ENCODE measurements at regions not wholly inside any gene's neighbourhood (a gene's known extent, or its start where the extent isn't known, plus 50 kb on each side); places are given as distances from the start of the nearest gene placed in this dataset.
"Not testable (repeated sequence)": the region's sequence is repeated elsewhere in the genome, so short reads cannot be mapped to it uniquely, and the experiment has no call there.

GRCh38 chr5:85517386-85517785 lies 1100.4 kb upstream of the COX7C start:
- in situ Hi-C loops (cut with HindIII; ENCODE audit: low sequenced_read_pairs): no loop called here

DNA sequence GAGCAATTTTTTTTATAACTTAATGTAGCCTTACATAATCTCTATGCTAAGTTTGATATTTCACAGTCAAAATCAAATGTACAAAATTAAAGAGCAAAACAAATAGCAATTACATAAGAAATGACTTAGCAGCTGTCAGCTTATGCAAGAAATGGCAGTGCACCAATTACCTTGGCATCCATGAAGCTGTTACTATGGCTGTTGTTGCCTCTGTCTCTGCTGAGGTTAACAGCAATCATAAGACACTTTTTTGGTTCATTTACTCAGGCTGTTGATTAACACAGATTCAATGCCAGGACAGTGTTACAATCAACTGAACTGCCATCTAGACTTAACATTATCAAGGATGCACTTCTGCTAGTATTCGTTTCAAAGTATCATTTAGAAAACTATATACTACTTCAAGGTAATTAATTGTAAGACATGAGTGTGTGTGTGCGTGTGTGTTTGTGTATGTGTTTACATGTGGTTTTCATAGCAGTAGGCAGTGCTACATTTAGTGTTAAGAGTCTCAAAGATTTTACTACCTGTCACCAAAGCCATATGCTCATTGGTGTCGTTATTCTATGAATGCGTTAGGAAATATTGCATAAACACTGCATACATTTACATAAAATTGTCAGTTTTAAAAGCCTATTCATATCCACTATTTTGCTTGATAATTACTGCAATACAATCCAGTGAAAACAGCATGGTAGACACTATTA lies 1084.2 kb upstream of the COX7C start:
- in situ Hi-C loops (cut with HindIII; ENCODE audit: low sequenced_read_pairs): no loop called here

DNA sequence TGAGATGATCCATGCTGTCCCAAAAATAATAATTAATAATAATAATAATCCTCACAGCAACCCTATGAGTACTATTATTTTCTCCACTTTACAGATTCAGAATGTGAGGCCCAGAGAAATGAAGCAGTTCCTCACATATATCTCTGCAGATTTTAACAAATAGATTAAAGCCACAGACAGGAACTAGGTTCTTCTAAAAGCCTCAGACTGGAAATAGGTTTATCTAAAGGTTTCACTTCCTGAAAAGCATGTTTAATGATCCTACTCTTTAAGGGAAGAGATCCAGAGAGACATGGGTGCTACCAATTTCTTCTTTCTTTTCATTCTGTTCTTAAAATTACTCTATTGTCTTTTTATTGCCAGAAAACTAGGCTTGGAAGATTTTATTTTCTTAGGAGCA lies 1079.4 kb upstream of the COX7C start:
- in situ Hi-C loops (cut with HindIII; ENCODE audit: low sequenced_read_pairs): no loop called here

GRCh38 chr5:85545129-85545528 lies 1072.6 kb upstream of the COX7C start:
- in situ Hi-C loops (cut with HindIII; ENCODE audit: low sequenced_read_pairs): no loop called here

- in situ Hi-C loops (cut with HindIII; ENCODE audit: low sequenced_read_pairs): no loop called here
Measured at GRCh38 chr5:85549229-85549628, 1068.5 kb upstream of the COX7C start.

DNA sequence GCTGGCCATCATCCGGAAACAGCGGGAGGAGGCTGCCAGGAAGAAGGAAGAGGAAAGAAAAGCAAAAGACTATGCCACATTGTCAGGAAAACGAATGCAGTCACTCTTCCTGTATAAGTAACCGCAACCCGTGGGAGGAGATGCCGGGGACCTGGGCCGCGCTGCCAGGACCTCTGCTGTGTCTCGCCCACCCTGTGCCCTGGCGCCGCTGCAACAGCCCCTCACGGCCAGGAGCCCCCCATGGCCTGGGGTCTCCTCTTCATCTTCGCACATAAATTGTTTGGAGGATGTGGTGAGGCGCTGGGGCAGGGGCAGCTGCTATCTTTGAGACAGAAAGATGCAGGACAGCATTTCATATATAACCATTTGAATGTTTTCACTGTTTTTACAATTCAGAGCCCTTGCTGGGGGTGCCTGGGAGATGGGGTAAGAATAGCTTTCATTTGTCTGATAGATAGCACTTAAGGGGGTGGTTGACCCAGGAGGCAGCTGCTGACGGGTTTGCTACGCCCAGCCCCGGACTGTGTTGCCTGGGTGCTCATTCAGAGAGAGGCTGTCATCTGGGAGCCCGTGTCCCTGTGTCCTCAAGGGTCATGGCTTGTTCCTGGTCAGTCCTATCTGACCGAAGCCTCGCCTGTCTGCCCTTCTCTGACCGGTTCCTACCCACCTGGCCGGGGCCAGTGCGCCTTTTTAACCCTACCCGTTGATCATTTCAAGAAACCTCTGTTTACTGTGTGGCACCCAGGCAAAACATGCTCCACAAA lies 1067.7 kb upstream of the COX7C start:
- in situ Hi-C loops (cut with HindIII; ENCODE audit: low sequenced_read_pairs): no loop called here

GRCh38 chr5:85556464-85556863 lies 1061.3 kb upstream of the COX7C start:
- in situ Hi-C loops (cut with HindIII; ENCODE audit: low sequenced_read_pairs): no loop called here

GRCh38 chr5:85576666-85577065 lies 1041.1 kb upstream of the COX7C start:
- in situ Hi-C loops (cut with HindIII; ENCODE audit: low sequenced_read_pairs): no loop called here

GRCh38 chr5:85587806-85588205 lies 1029.9 kb upstream of the COX7C start:
- in situ Hi-C loops (cut with HindIII; ENCODE audit: low sequenced_read_pairs): not testable (repeated sequence)

- in situ Hi-C loops (cut with HindIII; ENCODE audit: low sequenced_read_pairs): not testable (repeated sequence)
Measured at GRCh38 chr5:85588268-85588667, 1029.5 kb upstream of the COX7C start.

DNA sequence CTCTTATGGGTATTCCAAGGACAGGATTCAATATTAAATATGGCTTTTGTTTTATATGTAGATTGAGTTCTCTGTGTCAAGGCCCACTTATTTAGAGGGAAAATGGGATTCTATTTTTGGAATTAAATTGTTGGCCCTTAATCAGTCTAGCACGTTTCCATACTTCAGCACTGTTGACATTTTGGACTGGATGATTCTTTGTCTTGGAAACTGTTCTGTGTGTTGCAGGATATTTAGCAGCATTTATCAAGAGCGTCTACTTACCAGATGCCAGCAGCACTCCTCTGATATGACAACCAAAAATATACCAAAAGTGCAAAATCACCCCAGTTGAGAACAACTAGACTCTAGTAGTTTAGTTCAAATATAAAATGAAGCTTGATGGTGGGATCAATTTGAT lies 1027.0 kb upstream of the COX7C start:
- in situ Hi-C loops (cut with HindIII; ENCODE audit: low sequenced_read_pairs): no loop called here

DNA sequence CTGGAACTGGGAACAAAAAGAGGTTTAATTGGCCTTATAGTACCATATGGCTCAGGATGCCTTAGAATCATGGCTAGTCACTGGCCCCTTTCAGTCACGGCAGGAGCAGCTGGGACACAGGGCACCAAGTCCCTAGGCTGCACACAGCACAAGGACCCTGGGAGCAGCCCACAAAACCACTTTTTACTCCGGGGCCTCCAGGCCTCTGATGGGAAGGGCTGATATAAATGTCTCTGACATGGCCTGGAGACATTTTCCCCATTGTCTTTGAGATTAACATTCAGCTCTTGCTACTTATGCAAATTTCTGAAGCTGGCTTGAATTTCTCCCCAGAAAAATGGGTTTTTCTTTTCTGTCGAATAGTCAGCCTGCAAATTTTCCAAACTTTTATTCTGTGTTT lies 1026.4 kb upstream of the COX7C start:
- in situ Hi-C loops (cut with HindIII; ENCODE audit: low sequenced_read_pairs): no loop called here

DNA sequence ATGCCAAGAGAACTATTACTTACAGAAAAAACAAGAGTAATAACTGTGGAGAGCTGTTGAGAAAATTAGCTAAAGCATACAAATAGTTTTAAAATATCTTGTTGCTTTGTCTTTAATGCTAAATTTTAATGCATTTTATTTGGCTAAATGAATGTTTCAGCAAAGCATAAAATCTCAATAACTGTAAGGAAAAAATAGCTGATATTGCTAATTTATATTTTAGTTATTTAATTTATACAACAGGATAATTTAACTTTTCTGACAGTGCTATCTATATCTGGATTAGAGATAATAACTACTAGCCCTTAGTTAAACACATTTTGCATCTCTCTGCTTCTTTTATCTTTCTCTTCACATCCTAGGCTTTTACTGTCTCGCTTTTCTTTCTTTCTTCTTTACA lies 1014.9 kb upstream of the COX7C start:
- in situ Hi-C loops (cut with HindIII; ENCODE audit: low sequenced_read_pairs): no loop called here

DNA sequence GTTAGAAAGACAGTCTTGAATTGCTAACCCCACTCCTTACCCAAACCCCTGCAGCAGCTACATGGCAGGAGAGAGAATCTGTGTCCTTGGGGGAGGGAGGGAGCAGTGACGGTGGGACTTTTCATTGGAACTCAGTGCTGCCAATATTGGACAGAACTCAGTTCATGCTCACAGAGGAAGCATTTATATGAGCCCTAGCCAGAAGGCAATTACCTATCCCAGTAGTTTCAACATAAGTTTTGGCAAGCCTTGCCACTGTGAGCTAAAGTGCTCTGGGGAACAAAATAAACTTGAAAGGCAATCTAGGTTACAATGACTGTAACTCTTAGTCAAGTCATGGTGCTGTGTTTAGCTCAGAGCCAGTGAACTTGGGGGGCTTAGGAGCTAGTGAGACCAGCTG lies 1013.4 kb upstream of the COX7C start:
- in situ Hi-C loops (cut with HindIII; ENCODE audit: low sequenced_read_pairs): no loop called here

GRCh38 chr5:85604786-85605185 lies 1013.0 kb upstream of the COX7C start:
- in situ Hi-C loops (cut with HindIII; ENCODE audit: low sequenced_read_pairs): no loop called here

DNA sequence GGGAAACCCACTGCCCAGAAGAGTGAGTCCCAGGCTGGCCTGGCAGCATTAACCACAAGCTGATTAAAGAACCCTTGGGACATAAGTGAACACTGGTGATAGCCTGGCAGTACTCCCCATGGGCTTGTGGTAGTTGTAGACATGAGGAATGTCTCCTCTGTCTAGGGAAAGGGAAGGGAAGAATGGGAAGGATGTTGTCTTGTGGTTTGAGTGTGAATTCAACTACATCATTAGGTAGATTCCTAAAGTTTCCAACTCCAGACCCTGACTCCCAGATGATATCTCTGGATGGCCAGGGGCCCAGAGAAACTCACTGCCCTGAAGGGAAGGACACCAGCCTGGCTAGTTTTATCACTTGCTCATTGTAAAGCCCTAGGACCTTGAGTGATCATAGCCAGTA lies 1012.4 kb upstream of the COX7C start:
- in situ Hi-C loops (cut with HindIII; ENCODE audit: low sequenced_read_pairs): no loop called here

DNA sequence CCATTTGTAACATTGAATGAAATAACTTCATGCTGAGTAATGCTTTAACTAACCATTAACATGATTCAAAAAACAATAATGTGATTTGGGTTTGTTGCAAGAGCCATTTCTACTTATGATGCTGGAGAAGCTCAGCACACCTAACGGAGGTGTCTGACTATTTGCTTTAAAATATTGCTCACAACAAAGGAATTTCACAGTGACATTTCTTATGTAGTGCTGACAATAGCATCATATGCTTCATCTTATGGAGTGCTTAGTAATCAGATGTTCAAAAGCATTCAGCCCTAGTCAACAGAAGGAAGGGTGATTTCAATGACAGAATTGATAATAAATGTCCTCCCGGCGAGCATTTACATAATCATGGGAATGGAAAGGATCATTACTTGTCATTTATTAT lies 1003.3 kb upstream of the COX7C start:
- in situ Hi-C loops (cut with HindIII; ENCODE audit: low sequenced_read_pairs): no loop called here

- in situ Hi-C loops (cut with HindIII; ENCODE audit: low sequenced_read_pairs): no loop called here
Measured at GRCh38 chr5:85621668-85622067, 996.1 kb upstream of the COX7C start.

DNA sequence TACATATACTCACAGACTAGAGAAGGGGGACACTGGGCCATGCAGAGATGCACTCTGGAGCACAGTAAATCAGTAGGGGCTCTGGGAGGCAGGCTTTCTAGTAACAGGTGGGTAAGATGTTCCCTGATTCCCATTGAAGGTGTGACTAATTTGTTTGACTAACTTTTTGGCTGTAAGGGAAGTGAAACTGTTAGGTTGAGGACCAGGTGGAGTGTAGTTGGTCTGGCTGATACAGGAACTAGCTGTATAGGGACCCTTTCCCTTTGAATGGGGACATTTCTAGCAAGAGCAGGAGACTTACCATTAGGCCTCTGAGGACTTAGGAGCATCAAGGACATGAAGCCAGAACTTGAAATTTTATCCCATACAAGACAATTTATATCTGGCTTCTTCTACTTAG lies 989.6 kb upstream of the COX7C start:
- in situ Hi-C loops (cut with HindIII; ENCODE audit: low sequenced_read_pairs): no loop called here

DNA sequence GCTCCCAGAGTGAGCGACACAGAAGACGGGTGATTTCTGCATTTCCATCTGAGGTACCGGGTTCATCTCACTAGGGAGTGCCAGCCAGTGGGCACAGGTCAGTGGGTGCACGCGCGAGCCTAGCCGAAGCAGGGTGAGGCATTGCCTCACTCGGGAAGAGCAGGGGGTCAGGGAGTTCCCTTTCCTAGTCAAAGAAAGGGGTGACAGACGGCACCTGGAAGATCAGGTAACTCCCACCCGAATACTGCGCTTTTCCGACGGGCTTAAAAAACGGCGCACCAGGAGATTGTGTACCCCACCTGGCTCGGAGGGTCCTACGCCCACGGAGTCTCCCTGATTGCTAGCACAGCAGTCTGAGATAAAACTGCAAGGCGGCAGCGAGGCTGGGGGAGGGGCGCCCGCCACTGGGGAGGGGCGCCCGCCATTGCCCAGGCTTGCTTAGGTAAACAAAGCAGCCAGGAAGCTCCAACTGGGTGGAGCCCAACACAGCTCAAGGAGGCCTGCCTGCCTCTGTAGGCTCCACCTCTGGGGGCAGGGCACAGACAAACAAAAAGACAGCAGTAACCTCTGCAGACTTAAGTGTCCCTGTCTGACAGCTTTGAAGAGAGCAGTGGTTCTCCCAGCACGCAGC lies 979.1 kb upstream of the COX7C start:
- in situ Hi-C loops (cut with HindIII; ENCODE audit: low sequenced_read_pairs): not testable (repeated sequence)

GRCh38 chr5:85646036-85646435 lies 971.7 kb upstream of the COX7C start:
- in situ Hi-C loops (cut with HindIII; ENCODE audit: low sequenced_read_pairs): no loop called here

GRCh38 chr5:85646641-85647040 lies 971.1 kb upstream of the COX7C start:
- in situ Hi-C loops (cut with HindIII; ENCODE audit: low sequenced_read_pairs): no loop called here

Measured in DLD1 (cell line).